Peyer's patch (tissue), 4 donors: ENCODE measurements at regions not wholly inside any gene's neighbourhood (a gene's known extent, or its start where the extent isn't known, plus 50 kb on each side); places are given as distances from the start of the nearest gene placed in this dataset.

Source experiments
- POLR2A ChIP-seq, 2 donors: fragments of 450-650 bp; IDR thresholded peaks; one replicate each; pipeline ENCODE4 v1.5.1; 2017; ENCODE audit warnings: antibody characterized with exemption in 2 of 2, mild to moderate bottlenecking in 2 of 2, moderate library complexity in 2 of 2
- TF ChIP-seq, protein P1 (sequence below), 6 experiments: fragments of 450-650 bp in 4 of 6; fragments of 200-600 bp in 2 of 6; sonication (generic) in 1 of 6; IDR thresholded peaks; one replicate each; pipeline ENCODE4 v1.5.1; 2017 to 2019; ENCODE audit warnings: antibody characterized with exemption in 6 of 6, mild to moderate bottlenecking in 3 of 6, moderate library complexity in 1 of 6

DNA sequence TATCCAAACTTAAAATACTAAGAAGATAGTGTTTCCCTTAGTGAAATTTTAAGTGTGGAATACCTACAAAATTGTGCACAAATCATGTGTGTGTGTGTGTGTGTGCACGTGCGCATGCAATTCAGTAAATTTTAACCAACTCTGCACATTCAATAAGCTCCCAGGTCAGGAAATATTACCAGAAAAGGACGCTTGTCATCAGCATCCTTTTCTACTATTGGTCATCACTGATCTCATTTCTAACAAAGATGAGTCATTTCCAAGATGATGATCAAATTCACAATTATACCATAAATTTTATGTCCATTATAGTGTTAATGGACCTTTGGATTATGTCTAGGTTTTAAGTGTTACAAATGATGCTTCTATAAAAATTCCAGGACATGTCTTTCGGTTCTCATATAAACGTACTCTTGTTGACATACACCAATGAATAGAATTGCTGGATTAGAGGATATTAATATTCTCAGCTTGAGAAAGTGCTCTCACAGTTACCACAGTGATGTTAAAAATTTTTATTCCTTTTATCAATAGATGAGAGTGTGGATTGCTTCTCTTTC, 560.9 kb upstream of the AGA start:
- TF ChIP-seq, protein P1, sequence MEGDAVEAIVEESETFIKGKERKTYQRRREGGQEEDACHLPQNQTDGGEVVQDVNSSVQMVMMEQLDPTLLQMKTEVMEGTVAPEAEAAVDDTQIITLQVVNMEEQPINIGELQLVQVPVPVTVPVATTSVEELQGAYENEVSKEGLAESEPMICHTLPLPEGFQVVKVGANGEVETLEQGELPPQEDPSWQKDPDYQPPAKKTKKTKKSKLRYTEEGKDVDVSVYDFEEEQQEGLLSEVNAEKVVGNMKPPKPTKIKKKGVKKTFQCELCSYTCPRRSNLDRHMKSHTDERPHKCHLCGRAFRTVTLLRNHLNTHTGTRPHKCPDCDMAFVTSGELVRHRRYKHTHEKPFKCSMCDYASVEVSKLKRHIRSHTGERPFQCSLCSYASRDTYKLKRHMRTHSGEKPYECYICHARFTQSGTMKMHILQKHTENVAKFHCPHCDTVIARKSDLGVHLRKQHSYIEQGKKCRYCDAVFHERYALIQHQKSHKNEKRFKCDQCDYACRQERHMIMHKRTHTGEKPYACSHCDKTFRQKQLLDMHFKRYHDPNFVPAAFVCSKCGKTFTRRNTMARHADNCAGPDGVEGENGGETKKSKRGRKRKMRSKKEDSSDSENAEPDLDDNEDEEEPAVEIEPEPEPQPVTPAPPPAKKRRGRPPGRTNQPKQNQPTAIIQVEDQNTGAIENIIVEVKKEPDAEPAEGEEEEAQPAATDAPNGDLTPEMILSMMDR (IDR thresholded peaks at IDR 0.05) = no peak
- TF ChIP-seq POLR2A (IDR thresholded peaks at IDR 0.05) = no peak
